Lower lobe of right lung (tissue), 2 donors: ENCODE measurements at regions not wholly inside any gene's neighbourhood (a gene's known extent, or its start where the extent isn't known, plus 50 kb on each side); places are given as distances from the start of the nearest gene placed in this dataset.

ENCODE experiments used
- ATAC-seq, 2 donors: fragments of 200-7000 bp; cut with Tn5 transposase; one replicate each; pipeline ENCODE4 v1.9.1; 2020 to 2022; ENCODE audit warnings: mild to moderate bottlenecking in 2 of 2, moderate library complexity in 2 of 2
- DNase-seq: peaks from one replicate; pipeline ENCODE4 v3.0.0-alpha.2; 2020
- H3K27ac ChIP-seq: fragments of 200-600 bp; one replicate; pipeline ENCODE4 v1.8.0; 2022
- H3K27me3 ChIP-seq: fragments of 200-600 bp; one replicate; pipeline ENCODE4 v1.8.0; 2022; ENCODE audit warnings: low read depth
- H3K36me3 ChIP-seq: fragments of 200-600 bp; one replicate; pipeline ENCODE4 v1.8.0; 2022; ENCODE audit warnings: mild to moderate bottlenecking
- H3K4me1 ChIP-seq: fragments of 200-600 bp; one replicate; pipeline ENCODE4 v1.8.0; 2022
- H3K4me3 ChIP-seq: fragments of 200-600 bp; one replicate; pipeline ENCODE4 v1.8.0; 2022; ENCODE audit warnings: mild to moderate bottlenecking
- H3K9me3 ChIP-seq: fragments of 200-600 bp; one replicate; pipeline ENCODE4 v1.8.0; 2022
- CTCF ChIP-seq: fragments of 200-600 bp; IDR thresholded peaks from one replicate; pipeline ENCODE4 v1.8.0; 2022; ENCODE audit warnings: antibody characterized with exemption, mild to moderate bottlenecking
- intact Hi-C: fragments of 100-400 bp; cut with DNase I; formaldehyde crosslinking; loops from one replicate; pipeline ENCODE4 v1.11.0; 2022
- donor health status: DM: no; HTN: yes; CAD: no; lungs with severe emphysema.

- Histone ChIP-seq H3K27me3 (no peaks in the 10 kb centered on the region), H3K9me3 (no peaks in the 10 kb centered on the region), H3K4me3 (no peak overlapping the region), H3K27ac (no peak overlapping the region), H3K4me1 (no peaks in the 10 kb centered on the region), H3K36me3 (no peaks in the 10 kb centered on the region)
- intact Hi-C loops = no loop called here
- ATAC-seq (no peak), DNase-seq (no peak)
- no peak for TF ChIP-seq CTCF
Measured at GRCh38 chr9:115636596-115636995, 517.0 kb upstream of the PAPPA start.

GRCh38 chr9:115637661-115638060 is 515.9 kb upstream of the PAPPA start:
- TF ChIP-seq CTCF = no peak
- no peaks in the 10 kb centered on the region for H3K27me3 ChIP-seq
- no peak for ATAC-seq

GRCh38 chr9:115640887-115641286 is 512.7 kb upstream of the PAPPA start:
- intact Hi-C loops = no loop called here
- no peaks in the 10 kb centered on the region for H3K27me3 ChIP-seq
- no peak overlapping the region for H3K4me3 ChIP-seq
- H3K4me1 ChIP-seq = no peaks in the 10 kb centered on the region
- no peak for DNase-seq
- H3K9me3 ChIP-seq = no peaks in the 10 kb centered on the region
- H3K27ac ChIP-seq = no peak overlapping the region
- no peak for TF ChIP-seq CTCF
- no peaks in the 10 kb centered on the region for H3K36me3 ChIP-seq
- ATAC-seq = no peak

More at GRCh38 chr9:115637661-115638060, 515.9 kb upstream of the PAPPA start:
- intact Hi-C loops = no loop called here
- Histone ChIP-seq H3K27ac (no peak overlapping the region), H3K4me1 (no peaks in the 10 kb centered on the region), H3K36me3 (no peaks in the 10 kb centered on the region), H3K4me3 (no peak overlapping the region), H3K9me3 (no peaks in the 10 kb centered on the region)
- no peak for DNase-seq

GRCh38 chr9:115642285-115642684 is 511.3 kb upstream of the PAPPA start:
- Histone ChIP-seq H3K36me3 (no peaks in the 10 kb centered on the region), H3K4me1 (no peaks in the 10 kb centered on the region), H3K27ac (no peak overlapping the region), H3K4me3 (no peak overlapping the region), H3K27me3 (no peaks in the 10 kb centered on the region), H3K9me3 (no peaks in the 10 kb centered on the region)
- ATAC-seq (no peak), DNase-seq (no peak)
- no peak for TF ChIP-seq CTCF
- intact Hi-C loops = no loop called here

- DNase-seq (no peak), ATAC-seq (no peak)
- TF ChIP-seq CTCF = no peak
- intact Hi-C loops = no loop called here
- no peaks in the 10 kb centered on the region for H3K4me1 ChIP-seq
- H3K27me3 ChIP-seq = no peaks in the 10 kb centered on the region
- H3K9me3 ChIP-seq = no peaks in the 10 kb centered on the region
- H3K27ac ChIP-seq = no peak overlapping the region
- H3K36me3 ChIP-seq = no peaks in the 10 kb centered on the region
- no peak overlapping the region for H3K4me3 ChIP-seq
Measured at GRCh38 chr9:115643948-115644727, 509.5 kb upstream of the PAPPA start.
